ENCODE measurements at regions not wholly inside any gene's neighbourhood (a gene's known extent, or its start where the extent isn't known, plus 50 kb on each side); places are given as distances from the start of the nearest gene placed in this dataset.

DNA sequence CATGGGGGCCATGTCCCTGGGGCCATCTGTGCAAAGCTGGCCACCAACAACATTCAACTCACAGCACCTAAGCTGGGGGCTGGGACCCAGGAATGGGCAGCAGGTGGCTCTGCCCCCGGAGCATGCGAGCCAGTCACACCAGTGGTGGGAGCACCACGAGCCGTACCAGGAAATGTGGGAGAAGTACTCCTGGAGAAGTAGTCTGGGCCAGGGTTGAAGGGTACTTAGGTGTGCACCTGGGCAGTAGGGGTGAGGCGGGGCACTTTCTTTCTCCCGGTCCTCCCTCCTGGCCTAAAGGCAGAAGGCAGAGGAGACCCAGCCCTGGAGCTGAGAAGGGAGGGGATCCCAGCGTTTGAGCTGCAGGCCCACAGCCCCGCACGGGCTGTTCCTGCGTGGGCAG is 94.2 kb downstream of the PLXNA1 start:
- no peak overlapping the region for H3K4me3 ChIP-seq
- no peaks in the 10 kb centered on the region for H4K20me1 ChIP-seq (ENCODE audit: insufficient read depth)
- H3K36me3 ChIP-seq (ENCODE audit: low read depth), result no peaks in the 10 kb centered on the region
- no peaks in the 10 kb centered on the region for H3K79me2 ChIP-seq (ENCODE audit: insufficient read depth)
- peaks cover 16% of the 10 kb centered on the region for H3F3A ChIP-seq (ENCODE audit: insufficient read depth)
- H3K27me3 ChIP-seq (replicated peaks; ENCODE audit: insufficient read depth), result no peaks in the 10 kb centered on the region; the same call in 1 of the 2 replicates
- H3K4me1 ChIP-seq (ENCODE audit: insufficient read depth), result no peaks in the 10 kb centered on the region
- H3K9ac ChIP-seq, result no peak overlapping the region
- H3K9me2 ChIP-seq (ENCODE audit: insufficient read depth), result no peaks in the 10 kb centered on the region
- TF ChIP-seq EZH2 (IDR thresholded peaks at IDR 0.05; ENCODE audit: insufficient read depth, poor library complexity, severe bottlenecking) (no peak), EZH2phosphoT487 (IDR thresholded peaks at IDR 0.05; ENCODE audit: insufficient read depth, low read depth) (no peak)
- 79 to 86% methylated on average over 10 of the region's 10 CpGs for WGBS, 2 experiments (ENCODE audit: low coverage in 1 of 2, low lambda C conversion rate in 2 of 2, missing lambda C conversion rate in 2 of 2)
- no peak for DNase-seq
- H3K27ac ChIP-seq, result no peak overlapping the region
- in situ Hi-C loops (cut with MboI), result no loop called here
- H3K9me3 ChIP-seq (ENCODE audit: low read depth), result no peaks in the 10 kb centered on the region
- no peak overlapping the region for H3K4me2 ChIP-seq (ENCODE audit: unreplicated experiment)
- H2AFZ ChIP-seq, result no peak overlapping the region

DNA sequence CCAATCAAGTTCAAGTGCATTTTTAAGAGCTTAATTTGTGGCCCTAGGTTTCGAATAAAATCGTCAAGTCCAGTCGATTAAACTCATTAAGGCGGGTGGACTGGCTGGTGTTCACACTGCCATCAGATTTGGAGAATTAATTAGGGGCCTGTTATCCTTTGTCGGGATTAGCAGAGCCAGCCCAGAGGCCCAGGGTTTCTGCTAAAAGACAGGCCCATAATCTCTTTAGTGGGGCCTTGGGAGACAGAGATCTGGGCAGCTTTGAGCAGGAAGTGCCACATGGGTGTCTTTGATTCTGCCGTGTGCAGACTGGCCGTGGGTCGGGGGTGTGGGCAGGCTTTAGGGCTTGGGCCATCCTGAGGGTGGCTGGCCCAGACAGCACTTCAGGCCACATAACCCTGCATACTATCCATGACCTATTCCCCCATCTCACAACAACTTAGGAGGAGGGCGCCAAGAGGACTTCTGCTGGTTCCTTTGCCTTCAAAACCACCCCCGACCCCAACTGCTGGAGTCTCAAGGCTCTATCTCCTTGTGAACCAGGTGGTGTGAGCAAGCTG is 94.7 kb downstream of the PLXNA1 start:
- no peak overlapping the region for H3K9ac ChIP-seq
- in situ Hi-C loops (cut with MboI), result no loop called here

GRCh38 chr3:127078626-127079025 is 95.7 kb downstream of the PLXNA1 start:
- no peaks in the 10 kb centered on the region; the same call in 1 of the 2 replicates for H3K27me3 ChIP-seq (replicated peaks; ENCODE audit: insufficient read depth)
- H3K27ac ChIP-seq, result no peak overlapping the region
- H3F3A ChIP-seq (ENCODE audit: insufficient read depth), result peaks cover 16% of the 10 kb centered on the region
- no peaks in the 10 kb centered on the region for H3K4me1 ChIP-seq (ENCODE audit: insufficient read depth)
- TF ChIP-seq EZH2phosphoT487 (IDR thresholded peaks at IDR 0.05; ENCODE audit: insufficient read depth, low read depth), result no peak
- H3K9me2 ChIP-seq (ENCODE audit: insufficient read depth), result no peaks in the 10 kb centered on the region
- H2AFZ ChIP-seq, result no peak overlapping the region
- H3K36me3 ChIP-seq (ENCODE audit: low read depth), result no peaks in the 10 kb centered on the region
- no peaks in the 10 kb centered on the region for H3K9me3 ChIP-seq (ENCODE audit: low read depth)
- no peak overlapping the region for H3K9ac ChIP-seq
- H4K20me1 ChIP-seq (ENCODE audit: insufficient read depth), result no peaks in the 10 kb centered on the region
- WGBS, 2 experiments (ENCODE audit: low coverage in 1 of 2, low lambda C conversion rate in 2 of 2, missing lambda C conversion rate in 2 of 2), result 65 to 66% methylated on average over 9 of the region's 9 CpGs
- no peaks in the 10 kb centered on the region for H3K79me2 ChIP-seq (ENCODE audit: insufficient read depth)
- H3K4me2 ChIP-seq (ENCODE audit: unreplicated experiment), result no peak overlapping the region
- H3K4me3 ChIP-seq, result no peak overlapping the region
- in situ Hi-C loops (cut with MboI), result no loop called here
- no peak for DNase-seq

More for the DNA sequence above, 94.7 kb downstream of the PLXNA1 start:
- no peak for DNase-seq
- Histone ChIP-seq H3F3A (ENCODE audit: insufficient read depth) (peaks cover 16% of the 10 kb centered on the region), H3K27ac (no peak overlapping the region), H3K9me3 (ENCODE audit: low read depth) (no peaks in the 10 kb centered on the region), H3K9me2 (ENCODE audit: insufficient read depth) (no peaks in the 10 kb centered on the region), H3K4me3 (no peak overlapping the region), H4K20me1 (ENCODE audit: insufficient read depth) (no peaks in the 10 kb centered on the region), H3K36me3 (ENCODE audit: low read depth) (no peaks in the 10 kb centered on the region), H3K4me2 (ENCODE audit: unreplicated experiment) (no peak overlapping the region), H3K4me1 (ENCODE audit: insufficient read depth) (no peaks in the 10 kb centered on the region), H3K79me2 (ENCODE audit: insufficient read depth) (no peaks in the 10 kb centered on the region), H3K27me3 (replicated peaks; ENCODE audit: insufficient read depth) (no peaks in the 10 kb centered on the region; the same call in 1 of the 2 replicates), H2AFZ (no peak overlapping the region)
- 76 to 77% methylated on average over 10 of the region's 10 CpGs for WGBS, 2 experiments (ENCODE audit: low coverage in 1 of 2, low lambda C conversion rate in 2 of 2, missing lambda C conversion rate in 2 of 2)
- no peak for TF ChIP-seq EZH2phosphoT487 (IDR thresholded peaks at IDR 0.05; ENCODE audit: insufficient read depth, low read depth)
- no peak for TF ChIP-seq EZH2 (IDR thresholded peaks at IDR 0.05; ENCODE audit: insufficient read depth, poor library complexity, severe bottlenecking)

DNA sequence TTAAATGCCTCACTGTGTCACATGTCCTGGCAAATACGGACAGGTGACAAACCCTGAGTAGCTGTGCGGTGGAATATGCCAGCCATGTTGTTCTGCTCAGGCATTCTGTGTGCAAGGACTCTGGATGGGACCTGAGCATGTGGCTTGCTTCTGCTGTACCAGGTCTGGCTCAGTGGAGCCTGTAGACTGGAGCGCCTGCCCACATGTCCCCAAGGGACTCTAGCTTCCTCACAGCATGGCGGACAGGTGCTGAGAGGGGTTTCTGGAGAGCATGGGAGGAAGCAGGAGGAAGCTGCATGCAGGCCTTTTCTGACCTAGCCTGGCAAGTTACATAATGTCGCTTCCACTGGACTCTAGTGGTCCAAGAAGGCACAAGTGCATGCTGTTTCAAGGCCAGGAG is 96.3 kb downstream of the PLXNA1 start:
- no peaks in the 10 kb centered on the region for H3K79me2 ChIP-seq (ENCODE audit: insufficient read depth)
- no peak overlapping the region for H3K4me2 ChIP-seq (ENCODE audit: unreplicated experiment)
- TF ChIP-seq EZH2phosphoT487 (IDR thresholded peaks at IDR 0.05; ENCODE audit: insufficient read depth, low read depth) (no peak), EZH2 (IDR thresholded peaks at IDR 0.05; ENCODE audit: insufficient read depth, poor library complexity, severe bottlenecking) (no peak)
- no peak overlapping the region for H3K4me3 ChIP-seq
- in situ Hi-C loops (cut with MboI), result no loop called here
- H3K4me1 ChIP-seq (ENCODE audit: insufficient read depth), result no peaks in the 10 kb centered on the region
- H3K9me2 ChIP-seq (ENCODE audit: insufficient read depth), result no peaks in the 10 kb centered on the region
- no peak overlapping the region for H3K27ac ChIP-seq
- no peaks in the 10 kb centered on the region; the same call in 1 of the 2 replicates for H3K27me3 ChIP-seq (replicated peaks; ENCODE audit: insufficient read depth)
- H2AFZ ChIP-seq, result no peak overlapping the region
- DNase-seq, result no peak
- no peak overlapping the region for H3K9ac ChIP-seq
- WGBS, 2 experiments (ENCODE audit: low coverage in 1 of 2, low lambda C conversion rate in 2 of 2, missing lambda C conversion rate in 2 of 2), result 79 to 84% methylated on average over 5 of the region's 5 CpGs
- H3F3A ChIP-seq (ENCODE audit: insufficient read depth), result peaks cover 13% of the 10 kb centered on the region
- H3K9me3 ChIP-seq (ENCODE audit: low read depth), result no peaks in the 10 kb centered on the region
- H3K36me3 ChIP-seq (ENCODE audit: low read depth), result no peaks in the 10 kb centered on the region
- H4K20me1 ChIP-seq (ENCODE audit: insufficient read depth), result no peaks in the 10 kb centered on the region
